ENCODE measurements at regions not wholly inside any gene's neighbourhood (a gene's known extent, or its start where the extent isn't known, plus 50 kb on each side); places are given as distances from the start of the nearest gene placed in this dataset.
"Not testable (repeated sequence)": the region's sequence is repeated elsewhere in the genome, so short reads cannot be mapped to it uniquely, and the experiment has no call there.

GRCh38 chr3:72027728-72028127 is 242.8 kb upstream of the PROK2 start:
- H3K27me3 ChIP-seq (ENCODE audit: control insufficient read depth, insufficient read depth, low read length); H3K27ac ChIP-seq (ENCODE audit: low read length); H3K4me3 ChIP-seq (ENCODE audit: low read length); H3K36me3 ChIP-seq (ENCODE audit: control insufficient read depth, insufficient read depth, low read length); H3K4me1 ChIP-seq (ENCODE audit: control insufficient read depth, insufficient read depth, low read length); H3K9me3 ChIP-seq (ENCODE audit: control insufficient read depth, low read depth, low read length); DNase-seq: not testable (repeated sequence)
- no CpG with 5 or more reads among the region's 2 CpGs for WGBS (ENCODE audit: insufficient coverage, low lambda C conversion rate)

- Histone ChIP-seq H3K4me1 (ENCODE audit: control insufficient read depth, insufficient read depth, low read length) (no peaks in the 10 kb centered on the region), H3K4me3 (ENCODE audit: low read length) (no peak overlapping the region), H3K9me3 (ENCODE audit: control insufficient read depth, low read depth, low read length) (no peaks in the 10 kb centered on the region), H3K36me3 (ENCODE audit: control insufficient read depth, insufficient read depth, low read length) (no peaks in the 10 kb centered on the region), H3K27ac (ENCODE audit: low read length) (no peak overlapping the region), H3K27me3 (ENCODE audit: control insufficient read depth, insufficient read depth, low read length) (no peaks in the 10 kb centered on the region)
- no peak for DNase-seq
- WGBS (ENCODE audit: insufficient coverage, low lambda C conversion rate) = no CpG with 5 or more reads among the region's 5 CpGs
Measured at GRCh38 chr3:72022027-72022426, 237.1 kb upstream of the PROK2 start.

GRCh38 chr3:72021531-72021930 is 236.6 kb upstream of the PROK2 start:
- H3K4me1 ChIP-seq (ENCODE audit: control insufficient read depth, insufficient read depth, low read length) = no peaks in the 10 kb centered on the region
- no peak overlapping the region for H3K4me3 ChIP-seq (ENCODE audit: low read length)
- no peak overlapping the region for H3K27ac ChIP-seq (ENCODE audit: low read length)
- no peaks in the 10 kb centered on the region for H3K9me3 ChIP-seq (ENCODE audit: control insufficient read depth, low read depth, low read length)
- H3K36me3 ChIP-seq (ENCODE audit: control insufficient read depth, insufficient read depth, low read length) = no peaks in the 10 kb centered on the region
- WGBS (ENCODE audit: insufficient coverage, low lambda C conversion rate) = no CpG with 5 or more reads among the region's 1 CpG
- no peaks in the 10 kb centered on the region for H3K27me3 ChIP-seq (ENCODE audit: control insufficient read depth, insufficient read depth, low read length)
- no peak for DNase-seq

- Histone ChIP-seq H3K4me1 (ENCODE audit: control insufficient read depth, insufficient read depth, low read length) (peaks cover 3% of the 10 kb centered on the region), H3K4me3 (ENCODE audit: low read length) (no peak overlapping the region), H3K27ac (ENCODE audit: low read length) (no peak overlapping the region), H3K27me3 (ENCODE audit: control insufficient read depth, insufficient read depth, low read length) (no peaks in the 10 kb centered on the region), H3K36me3 (ENCODE audit: control insufficient read depth, insufficient read depth, low read length) (no peaks in the 10 kb centered on the region), H3K9me3 (ENCODE audit: control insufficient read depth, low read depth, low read length) (no peaks in the 10 kb centered on the region)
- DNase-seq = no peak
- no CpG with 5 or more reads among the region's 5 CpGs for WGBS (ENCODE audit: insufficient coverage, low lambda C conversion rate)
Measured at GRCh38 chr3:72018343-72018984, 233.5 kb upstream of the PROK2 start.

GRCh38 chr3:72017935-72018334 is 233.0 kb upstream of the PROK2 start:
- no peaks in the 10 kb centered on the region for H3K36me3 ChIP-seq (ENCODE audit: control insufficient read depth, insufficient read depth, low read length)
- no CpG with 5 or more reads among the region's 1 CpG for WGBS (ENCODE audit: insufficient coverage, low lambda C conversion rate)
- H3K4me3 ChIP-seq (ENCODE audit: low read length) = no peak overlapping the region
- peaks cover 3% of the 10 kb centered on the region for H3K4me1 ChIP-seq (ENCODE audit: control insufficient read depth, insufficient read depth, low read length)
- DNase-seq = peak in 1 of 2 donors; percentile 43
- H3K9me3 ChIP-seq (ENCODE audit: control insufficient read depth, low read depth, low read length) = no peaks in the 10 kb centered on the region
- no peak overlapping the region for H3K27ac ChIP-seq (ENCODE audit: low read length)
- no peaks in the 10 kb centered on the region for H3K27me3 ChIP-seq (ENCODE audit: control insufficient read depth, insufficient read depth, low read length)

GRCh38 chr3:72017311-72017710 is 232.4 kb upstream of the PROK2 start:
- Histone ChIP-seq H3K9me3 (ENCODE audit: control insufficient read depth, low read depth, low read length) (no peaks in the 10 kb centered on the region), H3K36me3 (ENCODE audit: control insufficient read depth, insufficient read depth, low read length) (no peaks in the 10 kb centered on the region), H3K27me3 (ENCODE audit: control insufficient read depth, insufficient read depth, low read length) (no peaks in the 10 kb centered on the region), H3K27ac (ENCODE audit: low read length) (no peak overlapping the region), H3K4me3 (ENCODE audit: low read length) (no peak overlapping the region), H3K4me1 (ENCODE audit: control insufficient read depth, insufficient read depth, low read length) (peaks cover 3% of the 10 kb centered on the region)
- no CpG with 5 or more reads among the region's 1 CpG for WGBS (ENCODE audit: insufficient coverage, low lambda C conversion rate)
- no peak for DNase-seq

- H3K36me3 ChIP-seq (ENCODE audit: control insufficient read depth, insufficient read depth, low read length) = no peaks in the 10 kb centered on the region
- no peak overlapping the region for H3K4me3 ChIP-seq (ENCODE audit: low read length)
- H3K4me1 ChIP-seq (ENCODE audit: control insufficient read depth, insufficient read depth, low read length) = peaks cover 3% of the 10 kb centered on the region
- H3K9me3 ChIP-seq (ENCODE audit: control insufficient read depth, low read depth, low read length) = no peaks in the 10 kb centered on the region
- WGBS (ENCODE audit: insufficient coverage, low lambda C conversion rate) = no CpG with 5 or more reads among the region's 6 CpGs
- H3K27ac ChIP-seq (ENCODE audit: low read length) = peak overlapping the region; percentile 58
- H3K27me3 ChIP-seq (ENCODE audit: control insufficient read depth, insufficient read depth, low read length) = no peaks in the 10 kb centered on the region
- DNase-seq = peak; percentile 69 to 87
Measured at GRCh38 chr3:72015463-72015862, 230.5 kb upstream of the PROK2 start.

- WGBS (ENCODE audit: insufficient coverage, low lambda C conversion rate) = 71% methylated on average over 2 of the region's 5 CpGs
- no peaks in the 10 kb centered on the region for H3K36me3 ChIP-seq (ENCODE audit: control insufficient read depth, insufficient read depth, low read length)
- H3K27me3 ChIP-seq (ENCODE audit: control insufficient read depth, insufficient read depth, low read length) = no peaks in the 10 kb centered on the region
- H3K9me3 ChIP-seq (ENCODE audit: control insufficient read depth, low read depth, low read length) = no peaks in the 10 kb centered on the region
- no peak overlapping the region for H3K4me3 ChIP-seq (ENCODE audit: low read length)
- no peak overlapping the region for H3K27ac ChIP-seq (ENCODE audit: low read length)
- H3K4me1 ChIP-seq (ENCODE audit: control insufficient read depth, insufficient read depth, low read length) = peaks cover 3% of the 10 kb centered on the region
- DNase-seq = no peak
Measured at GRCh38 chr3:72013084-72013483, 228.1 kb upstream of the PROK2 start.

GRCh38 chr3:72012363-72012762 is 227.4 kb upstream of the PROK2 start:
- Histone ChIP-seq H3K36me3 (ENCODE audit: control insufficient read depth, insufficient read depth, low read length) (no peaks in the 10 kb centered on the region), H3K27ac (ENCODE audit: low read length) (no peak overlapping the region), H3K4me1 (ENCODE audit: control insufficient read depth, insufficient read depth, low read length) (peaks cover 3% of the 10 kb centered on the region), H3K4me3 (ENCODE audit: low read length) (no peak overlapping the region), H3K9me3 (ENCODE audit: control insufficient read depth, low read depth, low read length) (no peaks in the 10 kb centered on the region), H3K27me3 (ENCODE audit: control insufficient read depth, insufficient read depth, low read length) (no peaks in the 10 kb centered on the region)
- no peak for DNase-seq
- no CpG with 5 or more reads among the region's 5 CpGs for WGBS (ENCODE audit: insufficient coverage, low lambda C conversion rate)

GRCh38 chr3:72011485-72011884 is 226.5 kb upstream of the PROK2 start:
- WGBS (ENCODE audit: insufficient coverage, low lambda C conversion rate) = no CpG with 5 or more reads among the region's 4 CpGs
- Histone ChIP-seq H3K4me1 (ENCODE audit: control insufficient read depth, insufficient read depth, low read length) (peaks cover 3% of the 10 kb centered on the region), H3K9me3 (ENCODE audit: control insufficient read depth, low read depth, low read length) (no peaks in the 10 kb centered on the region), H3K27ac (ENCODE audit: low read length) (no peak overlapping the region), H3K36me3 (ENCODE audit: control insufficient read depth, insufficient read depth, low read length) (no peaks in the 10 kb centered on the region), H3K27me3 (ENCODE audit: control insufficient read depth, insufficient read depth, low read length) (no peaks in the 10 kb centered on the region), H3K4me3 (ENCODE audit: low read length) (no peak overlapping the region)
- no peak for DNase-seq

GRCh38 chr3:72009851-72010443 is 225.0 kb upstream of the PROK2 start:
- 86% methylated on average over 5 of the region's 8 CpGs for WGBS (ENCODE audit: insufficient coverage, low lambda C conversion rate)
- Histone ChIP-seq H3K4me1 (ENCODE audit: control insufficient read depth, insufficient read depth, low read length) (no peaks in the 10 kb centered on the region), H3K4me3 (ENCODE audit: low read length) (no peak overlapping the region), H3K27me3 (ENCODE audit: control insufficient read depth, insufficient read depth, low read length) (no peaks in the 10 kb centered on the region), H3K27ac (ENCODE audit: low read length) (no peak overlapping the region), H3K36me3 (ENCODE audit: control insufficient read depth, insufficient read depth, low read length) (no peaks in the 10 kb centered on the region), H3K9me3 (ENCODE audit: control insufficient read depth, low read depth, low read length) (no peaks in the 10 kb centered on the region)
- DNase-seq = no peak
